ENCODE measurements at regions not wholly inside any gene's neighbourhood (a gene's known extent, or its start where the extent isn't known, plus 50 kb on each side); places are given as distances from the start of the nearest gene placed in this dataset.

- TF ChIP-seq EZH2 (IDR thresholded peaks at IDR 0.05; ENCODE audit: insufficient read depth, low read length) (no peak), CTCF (IDR thresholded peaks at IDR 0.05; ENCODE audit: insufficient read depth, low read depth, low read length) (no peak)
Measured at GRCh38 chr11:43123443-43123842, 188.4 kb upstream of the API5 start.
